IMR-90 (cell line): ENCODE measurements at regions not wholly inside any gene's neighbourhood (a gene's known extent, or its start where the extent isn't known, plus 50 kb on each side); places are given as distances from the start of the nearest gene placed in this dataset.

ENCODE experiments used
- ATAC-seq: fragments of 200-7000 bp; cut with Tn5 transposase; 2 replicates; pipeline ENCODE4 v1.9.1; 2020; ENCODE audit warnings: low read depth, mild to moderate bottlenecking, moderate library complexity
- BruUV-seq: library from RNA; stranded (reverse); fragments of 400-500 nt; replicated peaks from 2 replicates; lab custom pipeline; 2021; lab: Mats Ljungman, UMichigan
- CTCF ChIA-PET: fragments of 300-600 bp; formaldehyde crosslinking; extraction: SDS; loops from one replicate; lab custom pipeline; 2021; ENCODE audit warnings: antibody characterized with exemption; lab: Yijun Ruan, JAX
- POLR2A ChIA-PET: fragments of 300-600 bp; sonication (Branson Sonifier 250); formaldehyde crosslinking; loops from one replicate; lab custom pipeline; 2022; ENCODE audit warnings: antibody characterized with exemption; ENCODE audit not compliant: unreplicated experiment; lab: Charles Lee
- DNase-seq: peaks from one replicate; pipeline ENCODE4 v3.0.0; 2013
- H2AFZ ChIP-seq: replicated peaks from 2 replicates; pipeline ENCODE3; 2013; ENCODE audit warnings: low read length, mild to moderate bottlenecking; ENCODE audit not compliant: poor library complexity
- H2AK5ac ChIP-seq: 2 replicates; pipeline ENCODE4 v1.6.1; 2013; ENCODE audit warnings: low read depth, low read length, inconsistent platforms
- H2AK9ac ChIP-seq: replicated peaks from 2 replicates; pipeline ENCODE3; 2013; ENCODE audit warnings: mild to moderate bottlenecking, low read depth, low read length, moderate library complexity; ENCODE audit not compliant: poor library complexity
- H2BK120ac ChIP-seq: 2 replicates; pipeline ENCODE4 v1.6.1; 2013; ENCODE audit warnings: low read depth, low read length, inconsistent platforms
- H2BK15ac ChIP-seq: 3 replicates; pipeline ENCODE4 v1.6.1; 2013; ENCODE audit warnings: low read depth, low read length, inconsistent platforms
- H2BK20ac ChIP-seq: 2 replicates; pipeline ENCODE4 v1.6.1; 2013; ENCODE audit warnings: low read depth, mild to moderate bottlenecking, inconsistent platforms, low read length, moderate library complexity
- H2BK5ac ChIP-seq: 2 replicates; pipeline ENCODE4 v1.6.1; 2013; ENCODE audit warnings: mild to moderate bottlenecking, low read depth, low read length, inconsistent platforms; ENCODE audit not compliant: poor library complexity, severe bottlenecking
- H3K14ac ChIP-seq: replicated peaks from 2 replicates; pipeline ENCODE4 v1.6.1; 2013; ENCODE audit warnings: low read depth, low read length, inconsistent platforms
- H3K18ac ChIP-seq: 2 replicates; pipeline ENCODE4 v1.6.1; 2013; ENCODE audit warnings: low read depth, low read length, control low read depth
- H3K23ac ChIP-seq: 2 replicates; pipeline ENCODE4 v1.6.1; 2013; ENCODE audit warnings: low read depth, low read length, inconsistent platforms
- H3K27ac ChIP-seq: 2 replicates; pipeline ENCODE4 v1.5.1; 2013; ENCODE audit warnings: mild to moderate bottlenecking, control low read depth, low read length; ENCODE audit not compliant: insufficient read depth
- H3K27me3 ChIP-seq: 2 replicates; pipeline ENCODE4 v1.6.1; 2013; ENCODE audit warnings: low read length; ENCODE audit not compliant: control insufficient read depth, insufficient read depth
- H3K36me3 ChIP-seq: 2 replicates; pipeline ENCODE4 v1.6.1; 2013; ENCODE audit warnings: low read length, mixed read lengths; ENCODE audit not compliant: control insufficient read depth, insufficient read depth
- H3K4ac ChIP-seq: 2 replicates; pipeline ENCODE4 v1.6.1; 2013; ENCODE audit warnings: low read depth, low read length, inconsistent platforms
- H3K4me1 ChIP-seq: 2 replicates; pipeline ENCODE4 v1.6.1; 2013; ENCODE audit warnings: low read length, mixed read lengths; ENCODE audit not compliant: control insufficient read depth, insufficient read depth
- H3K4me2 ChIP-seq: 2 replicates; pipeline ENCODE4 v1.6.1; 2013; ENCODE audit warnings: low read depth, mild to moderate bottlenecking, control low read depth, low read length, moderate library complexity
- H3K4me3 ChIP-seq: 2 replicates; pipeline ENCODE4 v1.5.1; 2013; ENCODE audit warnings: low read depth, mild to moderate bottlenecking, control low read depth, low read length, moderate library complexity; ENCODE audit not compliant: insufficient read depth
- H3K56ac ChIP-seq: 2 replicates; pipeline ENCODE4 v1.6.1; 2013; ENCODE audit warnings: low read length, inconsistent platforms; ENCODE audit not compliant: insufficient read depth; ENCODE audit errors: extremely low read depth
- H3K79me1 ChIP-seq, 2 experiments: 2 replicates each; pipeline ENCODE4 v1.6.1; 2013; ENCODE audit warnings: low read length in 2 of 2, inconsistent platforms in 1 of 2, low read depth in 1 of 2
- H3K9ac ChIP-seq: 2 replicates; pipeline ENCODE4 v1.6.1; 2013; ENCODE audit warnings: low read depth, low read length, control low read depth
- H3K9me1 ChIP-seq: 2 replicates; pipeline ENCODE4 v1.6.1; 2013; ENCODE audit warnings: low read length, inconsistent platforms; ENCODE audit not compliant: insufficient read depth
- H3K9me3 ChIP-seq: 2 replicates; pipeline ENCODE4 v1.6.1; 2013; ENCODE audit warnings: low read length; ENCODE audit not compliant: control insufficient read depth, insufficient read depth
- H4K20me1 ChIP-seq: 2 replicates; pipeline ENCODE4 v1.6.1; 2013; ENCODE audit warnings: low read length, inconsistent platforms; ENCODE audit not compliant: insufficient read depth
- H4K5ac ChIP-seq: 2 replicates; pipeline ENCODE4 v1.6.1; 2013; ENCODE audit warnings: mild to moderate bottlenecking, low read depth, low read length, control low read depth
- H4K8ac ChIP-seq, 2 experiments: 2 replicates each; pipeline ENCODE4 v1.6.1; 2013; ENCODE audit warnings: low read depth in 2 of 2, low read length in 2 of 2, control low read depth in 1 of 2, inconsistent platforms in 1 of 2
- H4K91ac ChIP-seq: 2 replicates; pipeline ENCODE4 v1.6.1; 2013; ENCODE audit warnings: low read depth, low read length, inconsistent platforms; ENCODE audit not compliant: insufficient read depth
- BHLHE40 ChIP-seq: fragments of 150-350 bp; IDR thresholded peaks from 2 replicates; pipeline ENCODE4 v1.6.1; 2016; ENCODE audit warnings: mild to moderate bottlenecking, low read depth, low read length
- CEBPB ChIP-seq: IDR thresholded peaks from 2 replicates; pipeline ENCODE4 v1.6.1; 2012; ENCODE audit warnings: low read depth, low read length, improper control_type of control experiment
- CHD1 ChIP-seq: IDR thresholded peaks from 2 replicates; pipeline ENCODE4 v1.6.1; 2012; ENCODE audit warnings: low read depth, low read length, improper control_type of control experiment
- CTCF ChIP-seq: conservative IDR thresholded peaks from 2 replicates; pipeline ENCODE4 v1.5.1; 2012; ENCODE audit warnings: mild to moderate bottlenecking, low read depth, low read length, improper control_type of control experiment
- FOS ChIP-seq: fragments of 150-350 bp; IDR thresholded peaks from 2 replicates; pipeline ENCODE4 v1.6.1; 2016; ENCODE audit warnings: low read depth, low read length
- MAFK ChIP-seq: IDR thresholded peaks from 2 replicates; pipeline ENCODE4 v1.6.1; 2012; ENCODE audit warnings: low read depth, low read length, improper control_type of control experiment
- MAZ ChIP-seq: IDR thresholded peaks from 2 replicates; pipeline ENCODE4 v1.6.1; 2012; ENCODE audit warnings: low read depth, mild to moderate bottlenecking, low read length, improper control_type of control experiment, moderate library complexity, borderline replicate concordance
- MXI1 ChIP-seq: IDR thresholded peaks from 2 replicates; pipeline ENCODE4 v1.6.1; 2012; ENCODE audit warnings: low read depth, mild to moderate bottlenecking, low read length, moderate library complexity, borderline replicate concordance
- POLR2A ChIP-seq: IDR thresholded peaks from 2 replicates; pipeline ENCODE4 v1.6.1; 2012; ENCODE audit warnings: mild to moderate bottlenecking, low read depth, low read length
- RAD21 ChIP-seq: IDR thresholded peaks from 2 replicates; pipeline ENCODE4 v1.6.1; 2012; ENCODE audit warnings: low read length, improper control_type of control experiment
- RCOR1 ChIP-seq: IDR thresholded peaks from 2 replicates; pipeline ENCODE4 v1.6.1; 2012; ENCODE audit warnings: mild to moderate bottlenecking, low read length, improper control_type of control experiment; ENCODE audit not compliant: insufficient replicate concordance
- RFX5 ChIP-seq: IDR thresholded peaks from 2 replicates; pipeline ENCODE4 v1.8.0; 2012; ENCODE audit warnings: low read depth, mild to moderate bottlenecking, low read length, moderate library complexity
- SMC3 ChIP-seq: fragments of 150-350 bp; IDR thresholded peaks from 2 replicates; pipeline ENCODE4 v1.6.1; 2016; ENCODE audit warnings: low read depth, mild to moderate bottlenecking, antibody characterized with exemption, low read length, moderate library complexity
- USF2 ChIP-seq: fragments of 150-350 bp; IDR thresholded peaks from 2 replicates; pipeline ENCODE4 v1.6.1; 2017; ENCODE audit warnings: mild to moderate bottlenecking, antibody characterized with exemption, low read length, low read depth
- WGBS, 2 experiments: methylation state at CpG; one replicate each; pipeline versions ENCODE4 v1.1.5 to v1.1.7; 2013; ENCODE audit warnings: missing lambda C conversion rate in 2 of 2; ENCODE audit not compliant: insufficient read length in 1 of 2; ENCODE audit errors: extremely low coverage in 2 of 2; 5-methylcytosine and 5-hydroxymethylcytosine counted together
- dilution Hi-C: fragments of 300-500 bp; cut with HindIII; formaldehyde crosslinking; loops from one replicate; pipeline ENCODE4 v1.14.3; 2018; ENCODE audit warnings: low sequenced_read_pairs; ENCODE audit not compliant: unreplicated experiment
- in situ Hi-C: fragments of 300-500 bp; cut with MboI; formaldehyde crosslinking; loops from 3 replicates; pipeline ENCODE4 v1.14.3; 2019; ENCODE audit warnings: low sequenced_read_pairs, inconsistent platforms, mixed read lengths
- intact Hi-C: fragments of 100-400 bp; cut with micrococcal nuclease; formaldehyde crosslinking; loops from 2 replicates; pipeline ENCODE4 v1.10.0; 2022
- TF ChIP-seq, protein P1 (sequence below): fragments of 150-350 bp; IDR thresholded peaks from 2 replicates; pipeline ENCODE4 v1.6.1; 2016; ENCODE audit warnings: low read depth, mild to moderate bottlenecking, low read length, moderate library complexity, borderline replicate concordance

DNA sequence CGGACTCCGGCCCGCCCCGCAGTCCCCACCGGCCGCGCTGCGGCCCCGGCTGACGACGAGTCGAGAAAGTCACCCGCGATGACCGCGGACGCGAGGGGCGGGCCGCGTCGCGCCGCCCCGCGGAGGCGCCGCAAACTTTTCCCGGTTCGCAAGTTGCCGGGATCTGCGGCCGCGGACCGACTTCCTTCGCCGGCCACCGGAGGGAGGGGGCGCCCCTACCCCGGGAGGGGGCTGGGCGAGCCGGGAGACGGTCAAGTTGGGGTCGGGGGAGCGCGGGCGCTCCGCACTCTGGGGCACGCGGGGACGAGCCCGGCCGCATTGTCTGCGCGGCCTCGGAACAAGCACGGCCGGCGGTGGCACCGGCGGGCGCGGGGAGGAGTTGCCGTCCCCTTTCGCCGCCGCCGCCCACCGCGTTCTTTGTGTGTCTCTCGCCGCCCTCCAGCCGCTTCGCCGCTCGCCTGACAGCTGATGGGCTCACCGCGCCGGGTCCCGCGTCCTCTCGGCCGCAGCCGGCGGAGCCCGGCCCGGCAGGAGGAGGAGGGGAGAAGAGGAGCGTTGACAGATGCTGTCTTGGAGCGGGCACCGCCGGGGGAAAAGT, 131.6 kb downstream of the OGFRL1 start:
- H3K9me3 ChIP-seq = no peaks in the 10 kb centered on the region
- ChIA-PET POLR2A (no interaction called here), CTCF (no interaction called here)
- in situ Hi-C loops = no loop called here
- dilution Hi-C loops = no loop called here
- no peak overlapping the region for H2AK5ac ChIP-seq
- peak overlapping the region; percentile 96 for H2AK9ac ChIP-seq
- H3K9me1 ChIP-seq = 0 out of 2 replicates have a peak, but pooled peaks cover 4% of the 10 kb centered on the region
- no peak overlapping the region for H4K5ac ChIP-seq
- peak; percentile 35 for DNase-seq
- intact Hi-C loops = loop anchor here (1.0 to 5.0 kb wide), 3 partner anchors 35 to 90 kb away; no protein-coding TSS in a partner anchor
- no TSS peak for BruUV-seq
- peak overlapping the region; percentile 44; the same call in 1 of the 2 replicates for H4K91ac ChIP-seq
- H3K36me3 ChIP-seq = peaks cover 11% of the 10 kb centered on the region
- peaks cover 23 to 32% of the 10 kb centered on the region in 2 experiments for H3K79me1 ChIP-seq
- peak overlapping the region; percentile 63 for H3K4me3 ChIP-seq
- peak overlapping the region; percentile 77 for H3K23ac ChIP-seq
- H3K56ac ChIP-seq = peak overlapping the region; percentile 43; the same call in 1 of the 2 replicates
- peak overlapping the region; percentile 94 for H2AFZ ChIP-seq
- H3K14ac ChIP-seq = peak overlapping the region; percentile 69
- H3K4ac ChIP-seq = peak overlapping the region; percentile 64
- H2BK20ac ChIP-seq = no peak overlapping the region
- H2BK120ac ChIP-seq = peak overlapping the region; percentile 16; the same call in 1 of the 2 replicates
- no peaks in the 10 kb centered on the region for H4K20me1 ChIP-seq
- peak; percentile 66 for ATAC-seq
- peaks cover under 1% of the 10 kb centered on the region; the same call in 1 of the 2 replicates for H3K4me1 ChIP-seq
- 0% methylated on average over 3 of the region's 91 CpGs; no CpG with 5 or more reads in 1 of the 2 experiments for WGBS, 2 experiments
- H3K27me3 ChIP-seq = no peaks in the 10 kb centered on the region
- peak overlapping the region; percentile 52 for H3K27ac ChIP-seq
- no peak overlapping the region; the same call in 1 of the 2 replicates for H3K18ac ChIP-seq
- H3K4me2 ChIP-seq = peak overlapping the region; percentile 91; the same call in 1 of the 2 replicates
- peak overlapping the region in 1 of 2 experiments; percentile 12; a peak in 2 of 4 replicates for H4K8ac ChIP-seq
- 0 out of 3 replicates have a peak overlapping the region, but pooled peaks have one; percentile 54 for H2BK15ac ChIP-seq
- peak overlapping the region; percentile 92 for H3K9ac ChIP-seq
- H2BK5ac ChIP-seq = peak overlapping the region; percentile 50
- peak; percentile 61; the same call in 1 of the 2 replicates for TF ChIP-seq MAZ
- TF ChIP-seq FOS = no peak
- peak; percentile 9; the same call in 1 of the 2 replicates for TF ChIP-seq RAD21
- no peak for TF ChIP-seq CHD1
- no peak for TF ChIP-seq POLR2A
- no peak for TF ChIP-seq MAFK
- TF ChIP-seq MXI1 = no peak
- TF ChIP-seq USF2 = no peak
- TF ChIP-seq RCOR1 = no peak
- TF ChIP-seq, protein P1, sequence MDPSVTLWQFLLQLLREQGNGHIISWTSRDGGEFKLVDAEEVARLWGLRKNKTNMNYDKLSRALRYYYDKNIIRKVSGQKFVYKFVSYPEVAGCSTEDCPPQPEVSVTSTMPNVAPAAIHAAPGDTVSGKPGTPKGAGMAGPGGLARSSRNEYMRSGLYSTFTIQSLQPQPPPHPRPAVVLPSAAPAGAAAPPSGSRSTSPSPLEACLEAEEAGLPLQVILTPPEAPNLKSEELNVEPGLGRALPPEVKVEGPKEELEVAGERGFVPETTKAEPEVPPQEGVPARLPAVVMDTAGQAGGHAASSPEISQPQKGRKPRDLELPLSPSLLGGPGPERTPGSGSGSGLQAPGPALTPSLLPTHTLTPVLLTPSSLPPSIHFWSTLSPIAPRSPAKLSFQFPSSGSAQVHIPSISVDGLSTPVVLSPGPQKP = no peak
- TF ChIP-seq BHLHE40 = no peak
- TF ChIP-seq RFX5 = no peak
- TF ChIP-seq CEBPB = no peak
- TF ChIP-seq CTCF = peak; percentile 28; the same call in 1 of the 2 replicates
- TF ChIP-seq SMC3 = no peak
